Ovary (tissue), 7 donors: ENCODE measurements at regions not wholly inside any gene's neighbourhood (a gene's known extent, or its start where the extent isn't known, plus 50 kb on each side); places are given as distances from the start of the nearest gene placed in this dataset.

Source experiments
- DNase-seq, 5 donors: peaks; one replicate each; pipeline ENCODE4 v3.0.0-alpha.2; 2019 to 2020
- H3K27ac ChIP-seq, 2 donors: fragments of 200-600 bp; one replicate each; pipeline versions ENCODE4 v1.5.1 to v1.8.0; 2019 to 2022
- H3K27me3 ChIP-seq: fragments of 200-600 bp; one replicate; pipeline ENCODE4 v1.8.0; 2022
- H3K36me3 ChIP-seq: fragments of 200-600 bp; sonication (generic); one replicate; pipeline ENCODE4 v1.5.1; 2019
- H3K4me1 ChIP-seq: one replicate; pipeline ENCODE4 v1.8.1; 2013; ENCODE audit warnings: mild to moderate bottlenecking, moderate library complexity; ENCODE audit not compliant: insufficient read depth
- H3K4me3 ChIP-seq: fragments of 200-600 bp; sonication (generic); one replicate; pipeline ENCODE4 v1.5.1; 2017
- H3K9me3 ChIP-seq, 2 donors: fragments of 200-600 bp in 1 of 2; sonication (generic) in 1 of 2; one replicate each; pipeline versions ENCODE4 v1.5.1 to v1.8.1; 2013 to 2019; ENCODE audit warnings: mild to moderate bottlenecking in 1 of 2, moderate library complexity in 1 of 2
- EP300 ChIP-seq: sonication (generic); formaldehyde crosslinking; IDR thresholded peaks from one replicate; pipeline ENCODE4 v1.6.1; 2017; ENCODE audit warnings: antibody characterized with exemption
- POLR2A ChIP-seq: fragments of 450-650 bp; IDR thresholded peaks from one replicate; pipeline ENCODE4 v1.6.1; 2017; ENCODE audit warnings: antibody characterized with exemption, mild to moderate bottlenecking, moderate library complexity
- WGBS, 3 donors: extraction: QIAGEN DNeasy Blood & Tissue Kit in 1 of 3; methylation state at CpG; one replicate each; pipeline versions ENCODE4 v1.1.5 to v1.1.7; 2013 to 2017; 5-methylcytosine and 5-hydroxymethylcytosine counted together
- intact Hi-C, 4 donors: fragments of 100-400 bp; cut with DNase I; formaldehyde crosslinking; loops; one replicate each; pipeline versions ENCODE4 v1.11.0 to v1.15.1; 2022 to 2023
- TF ChIP-seq, protein P1 (sequence below), 3 donors: fragments of 450-650 bp in 2 of 3; fragments of 200-600 bp in 1 of 3; IDR thresholded peaks; one replicate each; pipeline versions ENCODE4 v1.5.1 to v1.8.0; 2016 to 2022; ENCODE audit warnings: antibody characterized with exemption in 3 of 3, mild to moderate bottlenecking in 1 of 3
- donor health status: DM: no; HTN: no; CAD: no; lungs with moderate emphysema.
- donor health status: DM: no; HTN: no; CAD: no.
- donor health status: Bipolar disorder and iron deficiency.
- donor health status: DM: no; HTN: no; CAD: no.
- donor health status: DM: yes; HTN: yes; CAD: no.

GRCh38 chr7:120185940-120186682 is 86.9 kb upstream of the KCND2 start:
- WGBS, 3 donors: 88 to 92% (median 91%) methylated on average over 3 of the region's 3 CpGs
- no peak for TF ChIP-seq EP300
- TF ChIP-seq POLR2A: no peak
- TF ChIP-seq, protein P1, sequence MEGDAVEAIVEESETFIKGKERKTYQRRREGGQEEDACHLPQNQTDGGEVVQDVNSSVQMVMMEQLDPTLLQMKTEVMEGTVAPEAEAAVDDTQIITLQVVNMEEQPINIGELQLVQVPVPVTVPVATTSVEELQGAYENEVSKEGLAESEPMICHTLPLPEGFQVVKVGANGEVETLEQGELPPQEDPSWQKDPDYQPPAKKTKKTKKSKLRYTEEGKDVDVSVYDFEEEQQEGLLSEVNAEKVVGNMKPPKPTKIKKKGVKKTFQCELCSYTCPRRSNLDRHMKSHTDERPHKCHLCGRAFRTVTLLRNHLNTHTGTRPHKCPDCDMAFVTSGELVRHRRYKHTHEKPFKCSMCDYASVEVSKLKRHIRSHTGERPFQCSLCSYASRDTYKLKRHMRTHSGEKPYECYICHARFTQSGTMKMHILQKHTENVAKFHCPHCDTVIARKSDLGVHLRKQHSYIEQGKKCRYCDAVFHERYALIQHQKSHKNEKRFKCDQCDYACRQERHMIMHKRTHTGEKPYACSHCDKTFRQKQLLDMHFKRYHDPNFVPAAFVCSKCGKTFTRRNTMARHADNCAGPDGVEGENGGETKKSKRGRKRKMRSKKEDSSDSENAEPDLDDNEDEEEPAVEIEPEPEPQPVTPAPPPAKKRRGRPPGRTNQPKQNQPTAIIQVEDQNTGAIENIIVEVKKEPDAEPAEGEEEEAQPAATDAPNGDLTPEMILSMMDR (IDR thresholded peaks at IDR 0.05): no peak
- intact Hi-C loops: no loop called here
- DNase-seq: no peak
- H3K4me3 ChIP-seq: no peak overlapping the region
- H3K4me1 ChIP-seq: no peaks in the 10 kb centered on the region
- H3K36me3 ChIP-seq: no peaks in the 10 kb centered on the region
- H3K27me3 ChIP-seq: no peaks in the 10 kb centered on the region
- no peaks in the 10 kb centered on the region for H3K9me3 ChIP-seq
- no peak overlapping the region for H3K27ac ChIP-seq

DNA sequence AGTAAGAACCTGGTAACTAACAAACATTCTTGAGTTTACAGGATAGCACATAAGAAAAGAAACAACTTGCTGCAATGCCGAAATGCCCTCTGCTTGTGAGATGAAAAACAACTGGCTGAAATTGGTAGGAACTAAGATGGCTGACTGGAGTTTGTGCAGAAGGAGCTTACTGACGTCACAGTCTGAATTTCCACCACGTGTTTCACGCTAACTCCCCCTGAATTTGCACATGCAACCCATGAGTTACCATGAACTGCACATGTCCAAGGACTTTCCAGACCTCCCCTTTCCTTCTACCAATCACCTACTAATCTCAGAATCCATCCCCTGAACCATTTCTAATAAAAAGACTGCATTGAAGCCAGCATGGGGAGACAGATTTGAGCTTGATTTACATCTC is 86.3 kb upstream of the KCND2 start:
- Histone ChIP-seq H3K27me3 (no peaks in the 10 kb centered on the region), H3K4me3 (no peak overlapping the region), H3K9me3 (no peaks in the 10 kb centered on the region), H3K27ac (no peak overlapping the region), H3K4me1 (no peaks in the 10 kb centered on the region), H3K36me3 (no peaks in the 10 kb centered on the region)
- WGBS, 3 donors: 91 to 93% (median 92%) methylated on average over 4 of the region's 4 CpGs
- intact Hi-C loops: no loop called here
- TF ChIP-seq EP300 (no peak), POLR2A (no peak)
- TF ChIP-seq, protein P1 (IDR thresholded peaks at IDR 0.05): no peak
- no peak for DNase-seq

GRCh38 chr7:120189623-120190022 is 83.4 kb upstream of the KCND2 start:
- intact Hi-C loops: no loop called here
- Histone ChIP-seq H3K4me1 (no peaks in the 10 kb centered on the region), H3K4me3 (no peak overlapping the region), H3K36me3 (no peaks in the 10 kb centered on the region), H3K27ac (no peak overlapping the region), H3K27me3 (no peaks in the 10 kb centered on the region), H3K9me3 (no peaks in the 10 kb centered on the region)
- TF ChIP-seq, protein P1 (IDR thresholded peaks at IDR 0.05): no peak
- TF ChIP-seq POLR2A (no peak), EP300 (no peak)
- DNase-seq: no peak

DNA sequence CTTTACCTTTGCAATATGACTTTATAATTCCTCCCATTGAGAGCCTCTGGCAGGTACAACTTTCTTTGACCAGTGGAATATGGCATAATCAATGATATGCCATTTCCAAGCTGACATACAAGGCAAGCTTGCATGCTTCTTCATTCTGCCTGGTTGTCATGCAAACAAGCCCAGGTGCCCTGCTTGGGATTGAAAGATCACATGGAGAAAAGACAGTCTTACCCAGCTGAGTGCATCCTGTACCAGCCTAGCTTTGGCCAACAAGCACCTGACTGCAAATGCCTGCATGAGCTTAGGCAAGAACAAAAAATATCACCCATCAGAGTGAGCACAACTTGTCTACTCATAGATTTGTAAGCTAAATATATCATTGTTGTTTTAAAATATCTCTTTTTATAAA is 82.9 kb upstream of the KCND2 start:
- no peak for DNase-seq
- no peaks in the 10 kb centered on the region for H3K9me3 ChIP-seq
- H3K27me3 ChIP-seq: no peaks in the 10 kb centered on the region
- no peak for TF ChIP-seq EP300
- TF ChIP-seq POLR2A: no peak
- TF ChIP-seq, protein P1 (IDR thresholded peaks at IDR 0.05): no peak
- H3K4me3 ChIP-seq: no peak overlapping the region
- no peak overlapping the region for H3K27ac ChIP-seq
- H3K36me3 ChIP-seq: no peaks in the 10 kb centered on the region
- H3K4me1 ChIP-seq: no peaks in the 10 kb centered on the region
- intact Hi-C loops: no loop called here
